ENCODE measurements at regions not wholly inside any gene's neighbourhood (a gene's known extent, or its start where the extent isn't known, plus 50 kb on each side); places are given as distances from the start of the nearest gene placed in this dataset.

DNA sequence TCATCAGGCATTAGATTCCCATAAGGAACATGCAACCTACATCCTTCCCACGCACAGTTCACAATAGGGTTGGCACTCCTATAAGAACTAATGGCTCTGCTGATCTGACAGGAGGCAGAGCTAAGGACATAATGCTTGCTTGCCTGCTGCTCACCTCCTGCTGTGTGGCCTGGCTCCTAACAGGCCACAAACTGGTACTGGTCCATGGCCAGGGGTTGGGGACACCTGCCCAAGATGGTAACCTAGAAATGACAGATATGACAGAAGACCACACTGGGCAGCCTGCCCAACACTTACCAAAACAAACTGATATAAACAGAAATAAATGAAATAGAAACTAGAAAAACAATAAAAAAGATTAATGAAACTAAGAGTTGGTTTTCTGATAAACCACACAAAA lies 325.6 kb downstream of the SEC23A start:
- FAIRE-seq: no peak
- no peak for DNase-seq (ENCODE audit: insufficient read length, low spot score)

DNA sequence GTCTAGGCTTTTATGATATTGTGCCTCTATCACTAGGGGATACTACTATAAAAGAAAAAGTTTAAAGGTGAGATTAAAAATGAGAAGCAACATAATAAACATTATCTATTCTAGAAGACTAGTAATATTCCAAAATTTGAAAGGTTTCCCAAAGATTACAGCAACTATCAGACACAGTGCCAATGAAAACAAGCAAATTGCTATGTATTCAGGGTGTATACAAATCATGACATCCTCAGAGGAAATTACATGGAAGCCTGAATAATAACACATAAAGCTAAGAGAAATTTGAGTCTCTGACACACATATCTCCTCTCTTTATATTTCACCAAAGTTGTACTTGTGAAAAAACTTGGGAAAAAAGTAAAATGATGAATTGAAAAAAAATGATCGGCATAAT lies 327.0 kb downstream of the SEC23A start:
- DNase-seq (ENCODE audit: insufficient read length, low spot score): no peak
- no peak for FAIRE-seq

DNA sequence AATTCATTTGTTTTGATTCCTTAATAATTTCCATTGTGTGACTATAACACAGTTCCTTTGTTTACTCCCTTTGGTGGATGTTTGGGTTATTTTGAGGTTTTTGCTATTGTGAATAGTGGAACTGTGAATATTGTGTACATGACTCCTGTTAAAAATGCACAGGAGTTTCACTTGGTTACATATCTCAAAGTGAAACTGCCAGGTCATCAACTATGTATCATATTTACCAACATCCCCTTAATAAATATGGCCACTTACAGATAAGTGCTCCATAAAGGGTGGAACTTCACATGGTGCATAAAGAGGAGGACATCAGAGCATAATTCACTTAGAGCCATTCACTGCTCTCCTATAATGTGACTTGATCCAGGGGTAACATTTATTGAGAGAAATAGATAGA lies 328.9 kb downstream of the SEC23A start:
- DNase-seq (ENCODE audit: insufficient read length, low spot score) (no peak), FAIRE-seq (no peak)

DNA sequence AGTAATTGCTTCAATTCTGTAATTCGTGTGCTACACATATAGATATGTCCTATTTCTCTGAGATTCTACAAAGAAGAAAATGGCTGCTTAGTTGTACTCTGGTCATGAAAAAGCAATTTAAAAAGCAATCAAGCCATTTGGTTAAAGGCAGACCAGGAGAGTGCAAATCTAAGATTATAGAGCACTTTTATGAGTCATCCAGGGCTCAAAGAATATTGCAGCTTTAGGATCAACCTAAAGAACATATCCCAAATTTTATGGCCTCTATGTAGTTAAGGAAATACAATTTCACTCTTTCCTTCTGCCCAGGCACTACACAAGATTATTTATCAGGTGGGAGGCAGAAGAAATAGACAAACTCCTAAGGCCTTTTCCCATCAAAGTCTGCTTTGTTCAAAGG lies 332.8 kb downstream of the SEC23A start:
- no peak for DNase-seq (ENCODE audit: insufficient read length, low spot score)
- no peak for FAIRE-seq

DNA sequence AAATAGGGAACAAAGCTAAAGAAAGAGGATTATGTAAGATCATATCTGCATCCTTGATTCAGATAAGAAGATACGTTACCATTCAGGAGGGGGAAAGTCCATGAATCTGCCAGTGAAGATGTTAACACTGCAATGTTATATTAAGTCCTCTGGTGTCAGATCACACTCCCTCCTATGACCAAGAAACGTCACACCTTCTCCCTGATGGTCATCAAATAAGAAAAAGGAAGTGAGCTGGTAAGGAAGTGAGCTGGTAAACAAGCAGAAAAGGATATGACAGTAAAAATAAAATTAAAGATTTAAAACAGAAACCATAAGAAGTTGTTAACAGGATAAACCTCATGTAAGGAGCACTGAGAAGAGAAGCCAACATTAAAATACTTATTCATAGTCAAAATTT lies 340.2 kb downstream of the SEC23A start:
- FAIRE-seq: no peak

DNA sequence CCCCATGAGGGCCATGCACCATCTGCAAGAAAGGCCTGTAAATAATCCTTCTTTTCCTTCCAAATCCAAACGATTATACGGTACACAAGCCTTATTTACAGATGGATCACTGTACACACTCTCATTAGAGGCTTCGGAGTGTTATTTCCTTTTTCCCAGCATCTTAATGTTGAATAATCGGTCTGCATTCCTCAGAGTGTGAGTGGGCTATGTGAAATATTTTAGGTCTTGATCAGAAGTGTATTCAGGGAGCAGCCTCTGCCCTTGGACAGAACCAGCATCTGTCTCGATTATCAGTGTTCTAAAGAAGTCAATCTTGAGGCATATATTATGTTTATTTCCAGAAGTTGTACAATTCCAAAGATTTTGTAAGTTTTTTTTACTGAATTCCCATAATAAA lies 340.6 kb downstream of the SEC23A start:
- DNase-seq (ENCODE audit: insufficient read length, low spot score): no peak
- FAIRE-seq: no peak

More for the DNA sequence above, 340.2 kb downstream of the SEC23A start:
- no peak for DNase-seq (ENCODE audit: insufficient read length, low spot score)

DNA sequence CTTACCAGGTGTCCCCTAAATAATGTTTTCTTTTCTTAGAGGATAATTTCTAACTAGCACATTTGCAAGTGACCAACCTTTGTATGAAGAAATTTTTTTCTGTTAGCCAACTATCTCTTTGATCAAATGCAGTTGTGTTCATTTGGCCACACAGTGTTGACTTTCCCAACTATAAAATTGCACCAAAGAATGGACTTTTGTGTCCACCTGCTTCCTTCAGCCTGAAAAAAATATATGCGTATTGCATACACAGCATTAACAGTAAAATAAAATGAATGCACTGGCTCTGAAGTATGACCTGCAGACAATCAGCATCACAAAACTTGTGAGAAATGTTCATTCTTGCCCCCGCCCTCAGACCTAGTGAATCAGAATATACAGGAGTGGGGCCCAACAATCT lies 342.0 kb downstream of the SEC23A start:
- FAIRE-seq (no peak), DNase-seq (ENCODE audit: insufficient read length, low spot score) (no peak)

DNA sequence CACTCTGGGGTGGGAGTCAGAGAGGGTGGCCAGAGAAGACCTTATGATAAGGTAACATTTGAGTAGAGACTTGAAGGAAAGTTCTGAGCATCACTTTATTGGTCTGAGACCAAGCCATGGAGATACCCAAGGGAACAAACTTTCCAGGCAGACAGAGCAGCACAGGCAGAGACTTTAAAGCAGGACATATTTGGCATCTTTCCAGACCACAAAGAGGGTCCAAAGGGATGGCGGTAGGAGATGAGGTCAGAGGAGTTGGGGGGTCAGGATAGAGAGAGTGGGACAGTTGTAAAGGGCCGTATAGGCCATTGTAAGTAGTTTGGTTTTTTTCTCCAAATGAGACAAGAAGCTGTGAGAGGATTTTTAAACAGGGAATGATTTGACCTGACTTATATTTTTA lies 344.4 kb downstream of the SEC23A start:
- FAIRE-seq (no peak), DNase-seq (ENCODE audit: insufficient read length, low spot score) (no peak)

DNA sequence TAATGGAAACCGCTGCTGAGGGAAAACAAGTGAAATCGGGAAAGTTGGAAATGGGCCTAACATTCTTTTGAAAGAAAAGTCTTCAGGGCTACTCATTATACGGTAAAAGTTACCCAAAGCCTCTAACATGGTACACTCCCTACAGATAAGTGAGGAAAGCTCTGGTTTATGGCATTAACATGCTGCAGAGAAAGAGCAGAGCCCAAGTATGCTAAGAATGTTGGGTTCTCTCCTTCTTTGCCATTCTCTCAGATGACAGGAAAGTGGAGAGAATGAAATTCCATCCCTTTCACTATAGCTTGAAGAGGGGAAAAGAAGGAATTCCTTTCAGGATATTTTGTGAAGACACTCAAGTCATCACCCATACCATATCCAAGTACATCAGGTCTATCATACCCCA lies 348.0 kb downstream of the SEC23A start:
- no peak for DNase-seq (ENCODE audit: insufficient read length, low spot score)

DNA sequence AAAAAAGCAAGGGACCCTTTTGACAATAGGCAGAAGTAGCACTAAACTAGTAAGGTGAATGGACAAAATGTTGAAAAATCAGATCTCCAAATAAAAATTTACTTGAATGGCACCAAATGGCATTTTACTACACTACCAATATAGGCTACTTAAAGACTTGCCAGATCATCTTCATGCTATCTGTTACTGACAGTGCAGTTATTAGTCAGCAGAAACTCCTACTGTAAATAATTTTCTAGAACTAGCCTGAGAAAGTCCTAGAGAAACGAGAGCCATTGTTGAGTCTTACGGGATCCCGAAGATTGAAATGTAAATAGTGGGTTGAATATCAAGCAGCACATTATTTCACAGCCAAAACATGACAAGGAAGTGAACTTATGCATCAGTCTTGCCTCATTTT lies 350.3 kb downstream of the SEC23A start:
- DNase-seq (ENCODE audit: insufficient read length, low spot score) (no peak), FAIRE-seq (no peak)

More for the DNA sequence above, 348.0 kb downstream of the SEC23A start:
- FAIRE-seq: no peak

DNA sequence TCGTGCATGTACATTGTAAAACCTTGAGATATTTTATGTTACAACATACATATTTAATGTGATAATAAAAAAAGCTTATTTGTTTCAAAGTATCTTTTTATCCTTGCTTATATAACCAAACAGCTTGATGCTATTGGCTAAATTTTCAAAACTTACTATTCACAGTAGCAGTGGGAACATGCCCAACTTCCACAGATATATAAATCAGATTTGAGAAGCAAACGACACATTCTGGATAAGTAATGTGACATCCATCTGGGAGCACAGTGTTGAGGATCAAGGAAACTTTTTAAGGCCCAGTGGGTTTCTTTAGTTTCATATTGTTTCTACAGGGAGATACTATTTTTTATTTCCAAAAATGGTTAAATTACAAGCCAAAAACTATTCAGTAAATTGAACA lies 350.7 kb downstream of the SEC23A start:
- no peak for FAIRE-seq
- DNase-seq (ENCODE audit: insufficient read length, low spot score): no peak

DNA sequence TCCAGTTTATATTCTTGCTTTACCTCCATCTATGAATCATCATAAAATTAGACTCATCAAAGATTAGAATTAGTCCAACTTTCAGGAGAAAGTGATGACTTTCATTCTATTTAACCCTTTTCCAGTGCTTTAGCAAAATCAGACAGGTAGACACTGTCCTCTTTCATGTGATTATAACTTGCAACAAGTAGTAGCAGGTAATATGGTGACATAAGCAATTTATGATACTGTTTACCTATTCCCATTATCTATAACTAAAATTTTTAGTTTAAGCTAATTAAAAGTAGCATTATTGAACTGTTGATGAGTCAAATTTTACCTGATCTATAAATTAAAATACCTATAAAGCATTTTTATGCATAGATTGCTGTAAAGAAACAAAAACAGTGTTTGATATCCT lies 351.6 kb downstream of the SEC23A start:
- FAIRE-seq: no peak
- DNase-seq (ENCODE audit: insufficient read length, low spot score): no peak

DNA sequence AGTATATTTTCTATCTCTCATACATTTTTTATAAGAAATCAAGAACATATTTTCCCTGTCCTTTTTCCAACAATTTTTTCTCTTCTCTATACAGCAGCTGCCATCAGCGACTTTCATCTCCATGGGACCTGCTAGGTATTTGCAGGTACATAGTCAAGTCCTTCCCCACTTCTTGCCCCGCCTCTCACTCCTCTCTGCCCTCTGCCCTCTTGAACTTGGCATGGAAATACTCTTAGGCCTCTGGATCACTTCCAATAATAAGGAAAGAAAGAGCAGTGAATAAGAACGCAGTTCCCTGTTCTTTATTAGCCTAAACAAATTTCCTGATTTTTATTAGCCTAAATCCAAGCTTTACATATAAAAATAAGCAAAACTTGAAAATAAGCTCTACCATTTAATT lies 353.1 kb downstream of the SEC23A start:
- no peak for FAIRE-seq

DNA sequence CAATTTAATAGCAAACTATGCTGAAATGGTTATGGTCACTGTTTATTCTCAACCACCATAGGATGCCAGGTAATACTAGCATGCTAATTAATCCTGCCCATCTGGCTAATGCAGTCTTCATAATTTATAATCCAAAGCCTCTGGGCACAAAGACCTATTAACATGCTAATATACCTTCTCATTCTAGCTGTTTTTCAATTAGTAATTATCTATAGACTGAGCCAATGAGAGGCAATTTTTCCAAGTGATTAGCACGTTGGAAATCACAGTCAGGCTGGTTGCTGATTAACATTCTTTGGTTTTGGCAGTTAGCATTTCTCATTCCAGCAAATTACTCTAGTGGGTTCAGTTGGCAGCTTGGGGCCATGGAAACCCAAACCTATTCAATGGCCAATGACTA lies 357.2 kb downstream of the SEC23A start:
- FAIRE-seq (no peak), DNase-seq (ENCODE audit: insufficient read length, low spot score) (no peak)

More for the DNA sequence above, 353.1 kb downstream of the SEC23A start:
- no peak for DNase-seq (ENCODE audit: insufficient read length, low spot score)

DNA sequence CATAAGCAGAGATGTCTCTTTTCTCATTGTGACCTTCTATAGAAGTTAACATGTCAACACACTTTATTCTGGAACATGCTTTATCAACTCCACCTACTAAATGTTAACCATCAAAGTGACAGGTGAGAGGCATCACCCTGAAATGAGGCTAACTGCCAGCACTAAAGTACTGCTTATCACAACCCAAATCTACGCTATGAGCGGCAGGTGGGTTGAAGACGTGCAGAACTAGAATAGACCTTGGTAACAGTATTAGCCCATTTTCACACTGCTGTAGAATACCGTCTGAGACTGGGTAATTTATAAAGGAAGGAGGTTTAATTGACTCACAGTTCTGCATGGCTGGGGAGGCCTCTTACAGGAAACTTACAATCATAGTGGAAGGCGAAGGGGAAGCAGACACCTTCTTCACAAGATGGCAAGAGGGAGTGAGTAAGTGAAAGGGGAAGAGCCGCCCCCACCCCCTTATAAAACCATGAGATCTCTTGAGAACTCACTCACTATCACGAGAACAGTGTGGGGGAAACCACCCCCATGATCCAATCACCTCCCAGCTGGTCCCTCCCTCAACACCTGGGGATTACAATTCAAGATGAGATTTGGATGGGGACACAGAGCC lies 359.0 kb downstream of the SEC23A start:
- FAIRE-seq (no peak), DNase-seq (ENCODE audit: insufficient read length, low spot score) (no peak)

DNA sequence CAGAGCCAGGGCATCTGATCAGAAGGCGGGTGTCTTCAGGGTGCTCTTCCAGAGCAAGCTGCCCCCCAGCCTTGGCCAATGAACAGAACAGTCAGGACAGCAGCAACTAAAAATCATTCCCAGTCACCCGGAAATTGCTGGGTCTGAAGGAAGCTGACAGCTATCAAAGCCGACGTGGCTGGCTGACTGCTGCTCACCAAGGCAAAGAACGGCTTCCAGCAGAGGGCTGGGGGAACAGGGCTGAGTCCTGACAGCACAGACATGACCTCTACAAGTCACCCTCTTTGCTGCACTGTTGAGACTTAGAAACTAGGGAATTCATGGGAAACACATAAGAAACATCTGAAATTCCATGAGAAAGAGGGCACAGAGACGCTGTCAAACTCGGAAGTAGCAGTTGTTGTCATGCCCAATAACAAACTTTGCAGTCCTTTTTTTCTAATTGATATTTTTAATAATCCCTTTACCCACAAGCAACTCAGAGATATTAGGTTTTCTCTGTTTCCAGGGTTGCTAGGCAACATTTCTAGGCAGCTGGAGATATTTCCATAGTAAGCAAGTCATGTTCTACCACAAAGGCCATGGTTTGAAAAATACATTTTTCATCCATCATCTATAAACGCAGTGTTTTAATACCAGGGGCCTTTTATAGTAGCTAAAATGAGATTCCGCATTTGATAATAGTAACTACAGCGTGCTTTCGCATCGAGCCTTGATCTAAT lies 365.2 kb downstream of the SEC23A start:
- no peak for DNase-seq (ENCODE audit: insufficient read length, low spot score)
- no peak for FAIRE-seq

DNA sequence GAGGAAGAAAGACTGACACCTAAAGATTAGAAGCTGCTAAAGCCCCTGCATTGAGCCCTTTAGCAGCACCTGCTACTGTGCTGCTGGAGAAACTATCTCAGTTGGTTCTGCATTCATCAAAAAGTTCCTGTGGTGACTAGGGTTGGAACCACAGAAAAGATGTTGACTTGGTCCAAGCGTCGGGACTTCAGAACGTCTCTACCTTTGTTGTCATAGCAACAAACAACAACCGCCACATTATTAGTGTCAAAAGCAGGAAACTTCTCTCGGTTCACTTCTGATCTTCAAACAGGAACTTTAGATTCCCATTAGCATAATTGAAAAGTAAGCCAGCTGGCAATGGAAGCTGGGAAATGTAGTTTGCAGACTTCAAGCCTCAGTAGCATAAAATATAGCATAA lies 368.0 kb downstream of the SEC23A start:
- FAIRE-seq: no peak
- no peak for DNase-seq (ENCODE audit: insufficient read length, low spot score)

DNA sequence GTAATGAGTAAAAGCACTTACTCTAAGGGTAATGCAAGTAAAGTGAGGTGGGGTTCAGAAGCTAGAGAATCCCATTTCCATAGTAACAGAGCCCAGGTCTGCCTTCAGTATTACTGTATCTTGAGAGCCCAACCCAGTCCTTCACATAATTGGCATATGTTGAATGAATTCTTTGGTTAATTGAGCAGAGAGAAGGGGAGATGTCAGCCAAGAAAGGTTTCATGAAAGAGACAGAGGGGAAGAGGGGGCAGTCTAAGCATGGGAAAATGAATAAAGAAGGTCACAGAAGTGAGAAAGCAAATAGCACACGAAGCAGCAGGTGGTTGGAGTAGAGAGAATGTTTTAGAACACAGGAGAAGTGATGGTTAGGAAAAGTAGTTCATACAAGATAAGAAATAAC lies 371.1 kb downstream of the SEC23A start:
- FAIRE-seq (no peak), DNase-seq (ENCODE audit: insufficient read length, low spot score) (no peak)

DNA sequence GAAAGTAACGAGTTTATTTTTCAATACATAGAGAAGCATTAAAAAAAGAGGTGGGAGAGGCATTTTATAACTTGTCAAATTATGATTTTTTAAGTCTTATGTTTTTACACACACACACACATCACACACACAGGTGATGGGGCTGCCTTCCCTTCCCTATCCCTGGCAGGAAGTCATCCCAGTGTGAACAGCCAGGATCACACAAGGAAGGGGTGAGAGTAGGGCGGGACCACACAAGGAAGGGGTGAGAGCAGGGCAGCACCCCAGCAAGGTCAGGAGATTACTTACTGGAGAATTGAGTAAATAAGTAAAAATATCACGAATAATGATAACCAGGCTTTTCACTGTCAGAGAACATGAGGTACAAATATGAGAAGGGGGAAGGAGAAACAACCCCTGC lies 372.6 kb downstream of the SEC23A start:
- FAIRE-seq (no peak), DNase-seq (ENCODE audit: insufficient read length, low spot score) (no peak)

DNA sequence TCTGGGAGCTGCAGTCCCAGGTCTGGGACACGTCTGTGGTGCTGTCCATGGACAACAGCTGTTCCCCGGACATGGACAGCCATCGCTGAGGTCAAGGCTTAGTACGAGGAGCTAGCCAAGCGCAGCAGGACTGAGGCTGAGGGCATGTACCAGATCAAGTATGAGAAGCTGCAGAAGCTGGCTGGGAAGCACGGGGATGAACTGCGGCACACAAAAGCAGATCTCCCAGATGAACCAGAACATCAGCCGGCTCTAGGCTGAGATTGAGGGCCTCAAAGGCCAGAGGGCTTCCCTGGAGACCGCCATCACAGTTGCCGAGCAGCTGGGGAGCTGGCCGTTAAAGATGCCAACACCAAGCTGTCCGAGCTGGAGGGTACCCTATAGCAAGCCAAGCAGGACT lies 375.3 kb downstream of the SEC23A start:
- FAIRE-seq (no peak), DNase-seq (ENCODE audit: insufficient read length, low spot score) (no peak)

DNA sequence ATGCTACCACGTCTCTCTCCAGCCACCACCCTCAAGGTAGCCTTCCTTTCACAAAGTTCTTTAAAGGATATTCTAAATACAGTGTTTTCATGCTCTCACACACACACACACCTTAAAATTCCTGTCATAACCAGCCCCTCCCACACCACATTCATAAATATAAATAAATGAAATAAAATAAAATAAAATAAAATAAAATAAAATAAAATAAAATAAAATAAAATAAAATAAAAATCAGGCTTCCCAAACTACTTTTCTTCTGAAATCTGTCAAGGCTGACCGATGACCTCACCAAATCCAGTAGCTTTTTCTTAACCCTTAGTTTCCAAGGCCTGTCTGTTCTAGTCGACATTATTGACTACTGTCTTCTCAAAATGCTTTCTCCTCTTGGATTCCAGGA lies 378.4 kb downstream of the SEC23A start:
- no peak for FAIRE-seq
- no peak for DNase-seq (ENCODE audit: insufficient read length, low spot score)

DNA sequence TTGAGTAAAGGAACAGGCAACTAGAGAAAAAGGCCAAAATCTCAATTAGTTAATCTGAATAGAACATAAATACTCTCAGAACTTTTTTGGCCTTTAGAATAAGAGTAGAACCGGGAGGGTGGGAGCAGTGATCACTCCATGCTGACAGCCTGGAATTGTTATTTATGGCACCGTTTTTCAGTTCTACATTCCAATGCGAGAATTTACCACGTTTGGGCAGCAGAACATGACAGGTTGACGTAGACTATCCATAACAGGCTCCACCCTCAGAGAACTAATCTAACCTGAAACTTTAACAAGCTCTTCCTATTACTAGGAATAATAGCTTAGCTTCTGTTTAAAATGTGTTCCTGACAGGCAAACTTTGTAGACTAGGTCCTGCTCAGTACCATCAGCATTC lies 379.1 kb downstream of the SEC23A start:
- FAIRE-seq (no peak), DNase-seq (ENCODE audit: insufficient read length, low spot score) (no peak)

DNA sequence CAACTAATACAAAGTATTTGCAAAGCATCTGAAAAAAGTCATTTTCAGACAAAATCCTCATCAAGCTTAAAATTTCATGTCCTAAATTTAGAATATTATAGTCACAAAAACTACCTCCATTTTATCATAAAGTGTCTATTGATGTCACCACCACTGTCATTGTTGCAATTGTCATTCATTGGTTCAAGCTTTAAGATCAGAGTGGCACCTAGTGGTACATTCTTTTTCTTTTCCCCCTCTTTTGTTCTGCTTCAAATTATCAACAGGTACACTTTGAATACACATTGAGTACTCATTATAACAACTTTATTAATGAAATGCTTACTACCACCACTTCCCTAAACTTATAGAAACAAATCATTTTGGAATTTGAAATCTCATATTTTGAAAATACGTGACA lies 379.8 kb downstream of the SEC23A start:
- no peak for FAIRE-seq
- DNase-seq (ENCODE audit: insufficient read length, low spot score): no peak

All from HTR-8/SVneo (cell line).